K562 (cell line): ENCODE measurements at regions not wholly inside any gene's neighbourhood (a gene's known extent, or its start where the extent isn't known, plus 50 kb on each side); places are given as distances from the start of the nearest gene placed in this dataset.
A peak's percentile ranks its signal among the peaks of the same experiment; 100 is the strongest.

Source experiments
- ATAC-seq: fragments of 200-7000 bp; cut with Tn5 transposase; 3 replicates; pipeline ENCODE4 v1.9.1; 2020; ENCODE audit warnings: moderate library complexity
- BruUV-seq: library from RNA; stranded (reverse); fragments of 400-500 nt; replicated peaks from 2 replicates; lab custom pipeline; 2021; lab: Mats Ljungman, UMichigan
- CTCF ChIA-PET: fragments of 300-600 bp; formaldehyde crosslinking; extraction: SDS; loops from one replicate; lab custom pipeline; 2021; ENCODE audit warnings: low intra/inter-chr PET ratio; lab: Yijun Ruan, JAX
- POLR2A ChIA-PET: fragments of 300-600, 350-650 bp; sonication (Branson Sonifier 250); formaldehyde crosslinking; extraction: SDS; loops from one replicate; lab custom pipeline; 2021; ENCODE audit warnings: antibody characterized with exemption, inconsistent platforms; lab: Yijun Ruan, JAX
- DNase-seq, 4 experiments: peaks; one replicate each; pipeline versions ENCODE4 v3.0.0 to v3.0.0-alpha.2; 2011 to 2018; ENCODE audit warnings: low spot score in 3 of 4, mixed read lengths in 3 of 4; ENCODE audit errors: extremely low read depth in 1 of 4
- FAIRE-seq: peaks from 2 replicates; lab custom pipeline; 2011; peaks lifted over from hg19 to GRCh38; lab: Jason Lieb, UNC
- H2AFZ ChIP-seq: 2 replicates; pipeline ENCODE4 v1.6.0; 2011; ENCODE audit warnings: low read depth, low read length, control low read depth, inconsistent platforms
- H3K27ac ChIP-seq: fragments of 200-600 bp; 3 replicates; pipeline ENCODE4 v1.8.0; 2011; ENCODE audit warnings: low read depth, mild to moderate bottlenecking, control low read depth, inconsistent platforms, low read length, moderate library complexity, mixed read lengths; ENCODE audit errors: extremely low read depth
- H3K27me3 ChIP-seq, 2 experiments: fragments of 300-600 bp in 1 of 2; 2 replicates in 1 of 2; 3 replicates in 1 of 2; pipeline versions ENCODE4 v1.6.0 to v1.8.0; 2011; ENCODE audit warnings: inconsistent platforms in 2 of 2, low read length in 2 of 2, mild to moderate bottlenecking in 1 of 2, mixed read lengths in 1 of 2, moderate library complexity in 1 of 2; ENCODE audit not compliant: control insufficient read depth in 2 of 2, insufficient read depth in 2 of 2
- H3K36me3 ChIP-seq: fragments of 300-600 bp; 3 replicates; pipeline ENCODE4 v1.8.0; 2011; ENCODE audit warnings: mild to moderate bottlenecking, low read length, inconsistent platforms; ENCODE audit not compliant: control insufficient read depth, insufficient read depth
- H3K4me1 ChIP-seq, 2 experiments: fragments of 200-600 bp in 1 of 2; replicated peaks in 1 of 2; 2 replicates in 1 of 2; 3 replicates in 1 of 2; pipeline versions ENCODE4 v1.5.1 to v1.8.0; 2011; ENCODE audit warnings: inconsistent platforms in 2 of 2, low read length in 2 of 2, mild to moderate bottlenecking in 1 of 2, mixed read lengths in 1 of 2, moderate library complexity in 1 of 2; ENCODE audit not compliant: control insufficient read depth in 2 of 2, insufficient read depth in 2 of 2
- H3K4me2 ChIP-seq: 2 replicates; pipeline ENCODE4 v1.6.1; 2011; ENCODE audit warnings: low read length, control low read depth, inconsistent platforms, mixed read lengths; ENCODE audit not compliant: insufficient read depth
- H3K4me3 ChIP-seq: fragments of 200-600 bp; sonication (generic), shearing (Covaris generic); 2 replicates; pipeline ENCODE4 v1.5.1; 2016; ENCODE audit warnings: control low read depth, inconsistent platforms
- H3K79me2 ChIP-seq: fragments of 200-600 bp; 3 replicates; pipeline ENCODE4 v1.8.0; 2011; ENCODE audit warnings: low read length, inconsistent platforms; ENCODE audit not compliant: control insufficient read depth, insufficient read depth
- H3K9ac ChIP-seq, 2 experiments: 2 replicates each; pipeline versions ENCODE4 v1.6.0 to v1.6.1; 2011; ENCODE audit warnings: low read depth in 2 of 2, low read length in 2 of 2, control low read depth in 1 of 2, inconsistent platforms in 1 of 2, mild to moderate bottlenecking in 1 of 2, mixed read lengths in 1 of 2; ENCODE audit not compliant: insufficient read depth in 1 of 2
- H3K9me1 ChIP-seq: one replicate; pipeline ENCODE4 v1.6.0; 2011; ENCODE audit warnings: inconsistent platforms, mild to moderate bottlenecking, low read length, moderate library complexity; ENCODE audit not compliant: control insufficient read depth, insufficient read depth
- H3K9me3 ChIP-seq: replicated peaks from 2 replicates; pipeline ENCODE4 v1.5.1; 2011; ENCODE audit warnings: low read depth, low read length, inconsistent platforms; ENCODE audit not compliant: control insufficient read depth, insufficient read depth
- H4K20me1 ChIP-seq: replicated peaks from 2 replicates; pipeline ENCODE4 v1.6.1; 2011; ENCODE audit warnings: low read length, inconsistent platforms, mixed read lengths; ENCODE audit not compliant: control insufficient read depth, insufficient read depth
- DACH1 ChIP-seq: fragments of 450-650 bp; IDR thresholded peaks from 2 replicates; pipeline ENCODE4 v1.6.1; 2018; ENCODE audit not compliant: partially characterized antibody
- ELF1 ChIP-seq: fragments of 200-800 bp; sonication (Bioruptor generic); IDR thresholded peaks from 2 replicates; pipeline ENCODE4 v1.6.1; 2016; ENCODE audit warnings: missing genetic modification characterization, missing compliant biosample characterization
- GABPA ChIP-seq: fragments of 200-800 bp; sonication (Bioruptor generic); conservative IDR thresholded peaks from 2 replicates; pipeline ENCODE4 v1.6.1; 2016; ENCODE audit warnings: low read depth, missing genetic modification characterization, missing compliant biosample characterization
- WGBS: fragments of 100-300 bp; shearing (Covaris generic); methylation state at CpG from one replicate; pipeline ENCODE4 v1.1.6; 2016; ENCODE audit warnings: low coverage, mixed read lengths; ENCODE audit not compliant: insufficient coverage; ENCODE audit errors: missing lambda C conversion rate; 5-methylcytosine and 5-hydroxymethylcytosine counted together
- in situ Hi-C: fragments of 300-500 bp; cut with MboI; formaldehyde crosslinking; loops from 4 replicates; pipeline ENCODE4 v1.15.0; 2018; ENCODE audit warnings: inconsistent platforms, mixed read lengths
- intact Hi-C: fragments of 100-400 bp; cut with micrococcal nuclease; formaldehyde crosslinking; loops from 2 replicates; pipeline ENCODE4 v1.14.2; 2022
- TF ChIP-seq, protein P1 (sequence below): fragments of 250-450 bp; sonication (Bioruptor Pico); IDR thresholded peaks from 2 replicates; pipeline ENCODE4 v1.9.0; 2021; ENCODE audit warnings: mild to moderate bottlenecking, inconsistent platforms

- TF ChIP-seq, protein P1, sequence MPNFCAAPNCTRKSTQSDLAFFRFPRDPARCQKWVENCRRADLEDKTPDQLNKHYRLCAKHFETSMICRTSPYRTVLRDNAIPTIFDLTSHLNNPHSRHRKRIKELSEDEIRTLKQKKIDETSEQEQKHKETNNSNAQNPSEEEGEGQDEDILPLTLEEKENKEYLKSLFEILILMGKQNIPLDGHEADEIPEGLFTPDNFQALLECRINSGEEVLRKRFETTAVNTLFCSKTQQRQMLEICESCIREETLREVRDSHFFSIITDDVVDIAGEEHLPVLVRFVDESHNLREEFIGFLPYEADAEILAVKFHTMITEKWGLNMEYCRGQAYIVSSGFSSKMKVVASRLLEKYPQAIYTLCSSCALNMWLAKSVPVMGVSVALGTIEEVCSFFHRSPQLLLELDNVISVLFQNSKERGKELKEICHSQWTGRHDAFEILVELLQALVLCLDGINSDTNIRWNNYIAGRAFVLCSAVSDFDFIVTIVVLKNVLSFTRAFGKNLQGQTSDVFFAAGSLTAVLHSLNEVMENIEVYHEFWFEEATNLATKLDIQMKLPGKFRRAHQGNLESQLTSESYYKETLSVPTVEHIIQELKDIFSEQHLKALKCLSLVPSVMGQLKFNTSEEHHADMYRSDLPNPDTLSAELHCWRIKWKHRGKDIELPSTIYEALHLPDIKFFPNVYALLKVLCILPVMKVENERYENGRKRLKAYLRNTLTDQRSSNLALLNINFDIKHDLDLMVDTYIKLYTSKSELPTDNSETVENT (CRISPR knock-in tag): no peak
Observed at GRCh38 chr14:65331652-65332051, 80.9 kb upstream of the FUT8 start (continued).

DNA sequence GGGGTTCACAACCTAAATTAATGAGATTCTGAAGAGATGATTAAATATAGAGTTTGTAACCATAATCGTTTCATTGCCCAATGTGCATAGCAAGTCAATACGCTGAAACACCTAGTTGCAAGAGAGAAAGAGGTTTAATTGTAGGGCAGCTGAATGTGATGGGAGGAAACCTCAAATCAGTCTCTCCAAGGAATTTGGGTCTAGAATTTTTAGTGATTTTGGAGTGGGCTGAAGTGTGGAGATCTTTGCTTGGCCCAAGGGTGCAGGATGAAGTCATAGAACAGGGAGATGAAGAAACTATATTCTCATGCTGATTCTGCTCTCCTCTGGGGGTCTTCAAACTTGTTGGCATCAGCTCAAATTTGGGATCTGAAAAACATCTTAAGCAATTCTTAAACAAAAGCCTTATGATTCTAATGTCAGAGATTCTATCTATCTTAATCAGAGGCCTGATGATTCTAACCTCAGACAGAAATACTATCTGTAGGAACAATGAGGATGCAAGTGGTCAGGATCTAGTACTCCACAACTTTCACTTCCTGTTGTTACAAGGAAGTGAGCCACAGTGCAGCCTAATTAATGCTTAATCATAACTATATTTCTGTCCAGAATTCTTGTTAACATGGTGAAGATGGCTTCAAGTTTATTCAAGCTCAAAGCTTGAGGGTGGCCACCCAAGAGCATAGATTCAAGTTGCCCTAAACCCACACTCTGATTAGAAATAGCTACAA lies 80.2 kb upstream of the FUT8 start:
- Histone ChIP-seq H3K27ac (no peak overlapping the region), H3K4me2 (no peak overlapping the region), H3K36me3 (no peaks in the 10 kb centered on the region), H3K27me3 (no peaks in the 10 kb centered on the region), H3K9me3 (no peaks in the 10 kb centered on the region), H3K9ac (no peak overlapping the region), H4K20me1 (no peaks in the 10 kb centered on the region), H3K4me3 (no peak overlapping the region), H3K79me2 (no peaks in the 10 kb centered on the region), H2AFZ (no peak overlapping the region), H3K9me1 (no peaks in the 10 kb centered on the region), H3K4me1 (no peaks in the 10 kb centered on the region; a peak in 1 of 5 replicates)
- DNase-seq: no peak
- in situ Hi-C loops: no loop called here
- ChIA-PET POLR2A (interaction anchor here (0.7 to 1.3 kb wide), 2 partner anchors 13 to 130 kb away, joined by 3 to 4 read pairs; no protein-coding TSS in a partner anchor), CTCF (no interaction called here)
- WGBS: 29% methylated on average over 2 of the region's 2 CpGs
- BruUV-seq: no TSS peak
- TF ChIP-seq ELF1 (tag): 0 out of 2 replicates have a peak, but pooled peaks have one; percentile 18
- TF ChIP-seq GABPA (tag): peak; percentile 35; the same call in 1 of the 2 replicates
- no peak for TF ChIP-seq DACH1
- intact Hi-C loops: no loop called here
- ATAC-seq: no peak
- FAIRE-seq: no peak
